ENCODE measurements at regions not wholly inside any gene's neighbourhood (a gene's known extent, or its start where the extent isn't known, plus 50 kb on each side); places are given as distances from the start of the nearest gene placed in this dataset.

- TF ChIP-seq CTCF (IDR thresholded peaks at IDR 0.05; ENCODE audit: insufficient read depth, low read length) = no peak
- no peak for TF ChIP-seq POLR2AphosphoS5 (IDR thresholded peaks at IDR 0.05; ENCODE audit: low read depth)
Observed at GRCh38 chr7:24381894-24382505, 98.0 kb downstream of the NPY start.
